GM10266 (cell line): ENCODE measurements at regions not wholly inside any gene's neighbourhood (a gene's known extent, or its start where the extent isn't known, plus 50 kb on each side); places are given as distances from the start of the nearest gene placed in this dataset.

Experiments used
- DNase-seq: peaks from one replicate; pipeline ENCODE4 v3.0.0; 2012; ENCODE audit errors: extremely low spot score
- CTCF ChIP-seq: IDR thresholded peaks from 2 replicates; pipeline ENCODE4 v1.5.1; 2012; ENCODE audit warnings: mild to moderate bottlenecking, low read depth; ENCODE audit not compliant: control insufficient read depth, insufficient read depth; ENCODE audit errors: missing control alignments

- TF ChIP-seq CTCF = no peak
Measured at GRCh38 chr6:82779041-82779440, 286.6 kb downstream of the UBE3D start.

GRCh38 chr6:82780334-82780733 is 285.3 kb downstream of the UBE3D start:
- TF ChIP-seq CTCF = no peak
- DNase-seq = no peak

More at GRCh38 chr6:82779041-82779440, 286.6 kb downstream of the UBE3D start:
- no peak for DNase-seq

- TF ChIP-seq CTCF = no peak
Measured at GRCh38 chr6:82781620-82782204, 283.9 kb downstream of the UBE3D start.

GRCh38 chr6:82783587-82784236 is 281.9 kb downstream of the UBE3D start:
- DNase-seq = no peak
- TF ChIP-seq CTCF = no peak

More at GRCh38 chr6:82781620-82782204, 283.9 kb downstream of the UBE3D start:
- no peak for DNase-seq

- TF ChIP-seq CTCF = no peak
- no peak for DNase-seq
Measured at GRCh38 chr6:82785206-82785605, 280.4 kb downstream of the UBE3D start.

- no peak for DNase-seq
- no peak for TF ChIP-seq CTCF
Measured at GRCh38 chr6:82786248-82786647, 279.4 kb downstream of the UBE3D start.

GRCh38 chr6:82795940-82796339 is 269.7 kb downstream of the UBE3D start:
- no peak for TF ChIP-seq CTCF

More at GRCh38 chr6:82795940-82796339, 269.7 kb downstream of the UBE3D start:
- DNase-seq = no peak
